ENCODE measurements at regions not wholly inside any gene's neighbourhood (a gene's known extent, or its start where the extent isn't known, plus 50 kb on each side); places are given as distances from the start of the nearest gene placed in this dataset.

DNA sequence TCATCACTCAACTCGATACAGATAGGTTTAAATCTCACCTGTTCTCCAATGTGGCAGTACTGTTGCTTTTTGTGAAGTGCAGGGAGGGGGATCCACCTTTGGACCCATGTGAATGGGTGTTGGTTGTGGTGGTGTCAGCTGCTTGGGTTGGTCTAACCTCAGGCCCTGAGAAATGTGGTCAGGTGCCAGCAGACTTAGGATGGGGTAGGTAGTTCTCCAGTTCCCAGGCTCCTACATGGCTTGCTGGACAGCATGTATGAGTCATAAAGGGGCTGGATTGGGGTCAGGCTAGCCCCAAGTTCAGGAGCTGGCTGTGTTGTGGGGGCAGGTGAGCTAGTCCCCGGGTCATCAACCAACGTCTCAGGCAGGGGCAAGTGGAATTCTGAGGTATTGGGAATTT, 472.6 kb upstream of the CNTNAP2 start:
- H3K4me3 ChIP-seq (ENCODE audit: low read depth, low read length): no peak overlapping the region
- TF ChIP-seq, protein P1, sequence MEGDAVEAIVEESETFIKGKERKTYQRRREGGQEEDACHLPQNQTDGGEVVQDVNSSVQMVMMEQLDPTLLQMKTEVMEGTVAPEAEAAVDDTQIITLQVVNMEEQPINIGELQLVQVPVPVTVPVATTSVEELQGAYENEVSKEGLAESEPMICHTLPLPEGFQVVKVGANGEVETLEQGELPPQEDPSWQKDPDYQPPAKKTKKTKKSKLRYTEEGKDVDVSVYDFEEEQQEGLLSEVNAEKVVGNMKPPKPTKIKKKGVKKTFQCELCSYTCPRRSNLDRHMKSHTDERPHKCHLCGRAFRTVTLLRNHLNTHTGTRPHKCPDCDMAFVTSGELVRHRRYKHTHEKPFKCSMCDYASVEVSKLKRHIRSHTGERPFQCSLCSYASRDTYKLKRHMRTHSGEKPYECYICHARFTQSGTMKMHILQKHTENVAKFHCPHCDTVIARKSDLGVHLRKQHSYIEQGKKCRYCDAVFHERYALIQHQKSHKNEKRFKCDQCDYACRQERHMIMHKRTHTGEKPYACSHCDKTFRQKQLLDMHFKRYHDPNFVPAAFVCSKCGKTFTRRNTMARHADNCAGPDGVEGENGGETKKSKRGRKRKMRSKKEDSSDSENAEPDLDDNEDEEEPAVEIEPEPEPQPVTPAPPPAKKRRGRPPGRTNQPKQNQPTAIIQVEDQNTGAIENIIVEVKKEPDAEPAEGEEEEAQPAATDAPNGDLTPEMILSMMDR (IDR thresholded peaks at IDR 0.05; ENCODE audit: low read depth, low read length): no peak
- no peak for DNase-seq (ENCODE audit: low read depth, low spot score)
- in situ Hi-C loops (cut with HindIII; ENCODE audit: low sequenced_read_pairs): no loop called here

DNA sequence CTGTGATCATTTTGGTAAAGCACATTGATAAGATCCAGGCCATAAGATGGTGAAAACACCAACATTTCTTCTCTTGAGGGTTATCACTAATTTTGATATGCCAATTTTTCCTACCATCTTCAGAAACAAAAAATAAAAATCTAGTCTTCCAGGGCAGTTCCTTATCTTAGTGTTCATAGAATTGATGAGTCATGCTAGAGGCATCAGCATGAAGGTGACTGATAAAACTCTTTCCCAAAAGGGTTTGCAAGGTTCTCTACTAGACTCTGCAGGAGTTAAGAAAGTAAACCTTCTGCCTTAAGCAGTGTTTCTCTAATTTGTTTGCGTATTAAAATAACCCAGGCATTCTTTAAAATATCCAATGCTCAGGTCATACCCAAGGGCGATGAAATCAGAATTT, 483.1 kb upstream of the CNTNAP2 start:
- in situ Hi-C loops (cut with HindIII; ENCODE audit: low sequenced_read_pairs): no loop called here
- TF ChIP-seq, protein P1 (IDR thresholded peaks at IDR 0.05; ENCODE audit: low read depth, low read length): no peak
- no peak for DNase-seq (ENCODE audit: low read depth, low spot score)
- H3K4me3 ChIP-seq (ENCODE audit: low read depth, low read length): no peak overlapping the region

DNA sequence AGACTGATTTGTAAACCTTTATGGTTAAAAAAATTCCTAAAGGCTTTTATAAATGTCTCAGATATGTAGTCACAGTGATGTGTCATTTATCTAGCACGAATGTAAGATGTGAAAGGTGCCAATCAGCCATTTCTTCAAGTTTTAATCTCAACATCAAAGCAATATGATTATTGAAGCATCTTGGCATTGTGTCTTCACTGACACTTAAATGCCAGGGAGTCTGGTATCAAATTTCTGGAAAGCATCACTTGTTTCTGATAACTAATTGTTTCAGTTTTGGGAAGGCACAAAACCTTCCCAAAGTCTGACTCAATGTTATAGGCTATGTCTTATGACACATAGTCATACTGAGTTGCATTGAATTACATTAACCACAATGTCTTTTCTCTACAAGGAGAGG, 492.0 kb upstream of the CNTNAP2 start:
- H3K4me3 ChIP-seq (ENCODE audit: low read depth, low read length): no peak overlapping the region
- TF ChIP-seq, protein P1 (IDR thresholded peaks at IDR 0.05; ENCODE audit: low read depth, low read length): no peak
- in situ Hi-C loops (cut with HindIII; ENCODE audit: low sequenced_read_pairs): no loop called here
- DNase-seq (ENCODE audit: low read depth, low spot score): no peak

DNA sequence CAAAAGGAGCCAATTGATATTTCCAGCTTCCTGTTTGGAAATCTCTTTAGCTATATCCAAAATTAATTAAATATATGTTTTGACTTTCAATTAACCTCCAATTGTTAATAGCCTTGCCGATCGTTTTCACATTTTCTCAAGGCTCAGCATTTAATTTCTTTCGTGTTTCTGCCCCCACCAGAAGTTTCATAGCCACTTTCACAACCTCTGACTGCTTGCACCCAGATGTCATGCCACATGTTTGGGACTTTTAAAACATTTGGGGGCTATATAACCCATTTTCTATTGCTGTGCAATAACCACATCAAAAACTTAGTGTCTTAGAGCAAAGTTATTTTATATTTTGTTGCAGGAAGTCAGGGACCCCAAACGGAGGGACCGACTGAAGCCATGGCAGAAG, 510.6 kb upstream of the CNTNAP2 start:
- in situ Hi-C loops (cut with HindIII; ENCODE audit: low sequenced_read_pairs): no loop called here
- TF ChIP-seq, protein P1 (IDR thresholded peaks at IDR 0.05; ENCODE audit: low read depth, low read length): no peak
- no peak for DNase-seq (ENCODE audit: low read depth, low spot score)
- no peak overlapping the region for H3K4me3 ChIP-seq (ENCODE audit: low read depth, low read length)

DNA sequence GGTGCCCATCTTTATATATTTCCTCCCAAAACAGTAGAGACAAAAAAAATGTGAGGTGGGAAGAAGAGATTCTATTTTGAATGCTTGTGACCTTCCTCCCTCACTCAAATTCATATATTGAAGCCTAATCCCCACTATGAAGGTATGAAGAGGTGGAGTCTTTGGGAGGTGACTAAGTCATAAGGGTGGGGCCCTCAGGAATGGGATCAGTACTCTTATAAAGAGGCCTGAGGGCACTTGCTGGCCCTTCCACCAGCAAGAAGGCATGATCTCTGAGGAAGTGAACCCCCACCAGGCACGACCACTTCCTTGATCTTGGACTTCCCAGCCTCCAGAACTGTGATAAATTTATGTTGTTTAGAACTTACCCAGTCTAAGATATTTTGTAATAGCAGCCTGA, 517.2 kb upstream of the CNTNAP2 start:
- in situ Hi-C loops (cut with HindIII; ENCODE audit: low sequenced_read_pairs): no loop called here
- TF ChIP-seq, protein P1 (IDR thresholded peaks at IDR 0.05; ENCODE audit: low read depth, low read length): no peak
- no peak for DNase-seq (ENCODE audit: low read depth, low spot score)
- no peak overlapping the region for H3K4me3 ChIP-seq (ENCODE audit: low read depth, low read length)

DNA sequence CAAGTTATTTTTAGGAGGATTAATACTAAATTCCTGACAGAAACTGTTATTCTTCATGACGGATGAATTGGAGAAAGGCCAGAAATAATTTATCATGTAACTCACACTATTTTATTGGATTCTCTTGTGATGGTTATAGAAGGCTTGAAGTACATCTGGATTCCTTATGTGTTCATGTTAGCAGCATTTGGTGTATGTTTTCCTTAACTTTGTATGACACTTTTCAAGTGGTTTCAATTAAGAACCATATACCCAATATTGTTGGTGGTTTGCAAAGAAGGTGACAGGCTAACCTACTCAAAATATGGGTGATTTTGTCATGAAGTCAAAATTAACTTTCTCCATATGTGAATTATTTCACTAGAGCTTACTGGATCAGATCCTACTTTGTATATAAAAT, 532.2 kb upstream of the CNTNAP2 start:
- in situ Hi-C loops (cut with HindIII; ENCODE audit: low sequenced_read_pairs): no loop called here
- TF ChIP-seq, protein P1 (IDR thresholded peaks at IDR 0.05; ENCODE audit: low read depth, low read length): no peak
- H3K4me3 ChIP-seq (ENCODE audit: low read depth, low read length): no peak overlapping the region
- no peak for DNase-seq (ENCODE audit: low read depth, low spot score)

DNA sequence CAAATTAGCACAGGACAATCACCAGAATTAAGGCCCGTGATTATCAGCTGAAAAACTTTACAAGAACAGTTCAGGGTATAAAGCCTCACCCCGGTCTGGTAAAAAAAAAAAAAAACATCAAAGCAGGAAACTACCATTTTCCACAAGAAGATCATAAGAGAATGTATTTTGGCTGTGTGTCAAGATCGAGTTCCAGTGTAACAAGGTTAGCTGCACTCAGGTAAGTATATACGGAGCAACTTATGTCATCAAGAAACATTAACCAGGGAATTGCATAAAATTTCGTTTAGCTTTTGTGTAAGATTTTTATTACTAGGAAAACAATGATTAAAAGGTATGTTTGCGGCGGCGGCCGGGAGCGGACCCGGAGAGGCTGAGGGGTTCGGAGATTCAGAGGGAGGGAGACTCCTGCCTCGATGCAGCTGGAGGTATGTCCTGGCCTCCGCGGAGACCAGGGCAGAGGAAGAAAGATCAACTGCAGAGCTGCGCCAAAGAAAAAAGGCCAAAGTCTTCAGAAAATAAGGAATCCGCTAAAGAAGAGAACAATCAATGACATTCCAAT, 533.8 kb upstream of the CNTNAP2 start:
- in situ Hi-C loops (cut with HindIII; ENCODE audit: low sequenced_read_pairs): no loop called here
- TF ChIP-seq, protein P1 (IDR thresholded peaks at IDR 0.05; ENCODE audit: low read depth, low read length): no peak
- DNase-seq (ENCODE audit: low read depth, low spot score): no peak

More for the DNA sequence above, 533.8 kb upstream of the CNTNAP2 start:
- no peak overlapping the region for H3K4me3 ChIP-seq (ENCODE audit: low read depth, low read length)
